WTC11 (cell line): ENCODE measurements at regions not wholly inside any gene's neighbourhood (a gene's known extent, or its start where the extent isn't known, plus 50 kb on each side); places are given as distances from the start of the nearest gene placed in this dataset.

Experiments used
- ATAC-seq: fragments of 200-7000 bp; cut with Tn5 transposase; 2 replicates; pipeline ENCODE4 v1.10.0; 2021; ENCODE audit warnings: mild to moderate bottlenecking, moderate library complexity
- CTCF ChIA-PET: fragments of 300-600 bp; sonication (Branson Sonifier 250); formaldehyde crosslinking; loops from one replicate; lab custom pipeline; 2021; ENCODE audit warnings: antibody characterized with exemption; lab: Charles Lee
- POLR2A ChIA-PET: fragments of 350-600 bp; sonication (Branson Sonifier 250); formaldehyde crosslinking; loops from one replicate; lab custom pipeline; 2021; ENCODE audit warnings: antibody characterized with exemption; lab: Charles Lee
- DNase-seq: peaks from one replicate; pipeline ENCODE4 v3.0.0; 2021; ENCODE audit warnings: low spot score
- H3K27ac Mint-ChIP-seq: 2 replicates; pipeline ENCODE4 v1.8.0; 2021; ENCODE audit warnings: mixed read lengths
- H3K27me3 Mint-ChIP-seq: 2 replicates; pipeline ENCODE4 v1.8.0; 2021; ENCODE audit warnings: low read depth, mild to moderate bottlenecking, moderate library complexity, mixed read lengths
- H3K36me3 Mint-ChIP-seq: 2 replicates; pipeline ENCODE4 v1.8.0; 2021; ENCODE audit warnings: mixed read lengths
- H3K4me1 Mint-ChIP-seq: 2 replicates; pipeline ENCODE4 v1.8.0; 2022; ENCODE audit warnings: mixed read lengths
- H3K4me3 Mint-ChIP-seq: 2 replicates; pipeline ENCODE4 v1.8.0; 2021; ENCODE audit warnings: mild to moderate bottlenecking, moderate library complexity, mixed read lengths
- H3K9me3 Mint-ChIP-seq: 2 replicates; pipeline ENCODE4 v1.8.0; 2021; ENCODE audit warnings: mixed read lengths
- ATF1 ChIP-seq: sonication (generic); formaldehyde crosslinking; IDR thresholded peaks from 2 replicates; pipeline ENCODE4 v1.8.1; 2023; ENCODE audit warnings: mild to moderate bottlenecking, moderate library complexity, missing genetic modification reagents
- CREM ChIP-seq: sonication (generic); formaldehyde crosslinking; IDR thresholded peaks from 2 replicates; pipeline ENCODE4 v1.8.1; 2022; ENCODE audit warnings: mild to moderate bottlenecking, missing genetic modification reagents, moderate library complexity
- FOXJ3 ChIP-seq: sonication (generic); formaldehyde crosslinking; IDR thresholded peaks from 2 replicates; pipeline ENCODE4 v1.9.0; 2021; ENCODE audit warnings: missing genetic modification reagents, mild to moderate bottlenecking, borderline replicate concordance
- GABPB1 ChIP-seq: sonication (generic); formaldehyde crosslinking; IDR thresholded peaks from 2 replicates; pipeline ENCODE4 v1.8.1; 2023; ENCODE audit warnings: mild to moderate bottlenecking, missing genetic modification reagents
- GRHL2 ChIP-seq: fragments of 250-450 bp; sonication (Bioruptor Pico); IDR thresholded peaks from 2 replicates; pipeline ENCODE4 v1.8.0; 2022; ENCODE audit warnings: mild to moderate bottlenecking, moderate library complexity; ENCODE audit not compliant: insufficient replicate concordance, severe bottlenecking
- GTF2I ChIP-seq: fragments of 250-450 bp; sonication (Bioruptor Pico); conservative IDR thresholded peaks from 2 replicates; pipeline ENCODE4 v1.4.0; 2021; ENCODE audit warnings: mild to moderate bottlenecking
- MYBL2 ChIP-seq: sonication (generic); formaldehyde crosslinking; IDR thresholded peaks from 2 replicates; pipeline ENCODE4 v1.8.1; 2023; ENCODE audit warnings: mild to moderate bottlenecking, moderate library complexity, missing genetic modification reagents
- NFATC4 ChIP-seq: fragments of 250-450 bp; sonication (Bioruptor Pico); IDR thresholded peaks from 2 replicates; pipeline ENCODE4 v1.9.0; 2021; ENCODE audit warnings: mild to moderate bottlenecking
- OVOL2 ChIP-seq: fragments of 250-450 bp; sonication (Bioruptor Pico); IDR thresholded peaks from 2 replicates; pipeline ENCODE4 v1.9.0; 2021; ENCODE audit warnings: mild to moderate bottlenecking, borderline replicate concordance
- PRRX2 ChIP-seq: fragments of 250-450 bp; sonication (Bioruptor Pico); IDR thresholded peaks from 2 replicates; pipeline ENCODE4 v1.8.0; 2021; ENCODE audit warnings: mild to moderate bottlenecking
- STAT6 ChIP-seq: sonication (generic); formaldehyde crosslinking; conservative IDR thresholded peaks from 2 replicates; pipeline ENCODE4 v1.8.1; 2023; ENCODE audit warnings: mild to moderate bottlenecking, low read depth, missing genetic modification reagents, moderate library complexity
- ZBTB21 ChIP-seq: sonication (generic); formaldehyde crosslinking; IDR thresholded peaks from 2 replicates; pipeline ENCODE4 v1.8.1; 2023; ENCODE audit warnings: mild to moderate bottlenecking, missing genetic modification reagents, borderline replicate concordance
- ZNF425 ChIP-seq: fragments of 250-450 bp; sonication (Bioruptor Pico); conservative IDR thresholded peaks from 2 replicates; pipeline ENCODE4 v1.9.0; 2021; ENCODE audit warnings: mild to moderate bottlenecking
- ZNF671 ChIP-seq: fragments of 250-450 bp; sonication (Bioruptor Pico); IDR thresholded peaks from 2 replicates; pipeline ENCODE4 v1.8.0; 2021; ENCODE audit warnings: mild to moderate bottlenecking
- ZSCAN18 ChIP-seq: fragments of 250-450 bp; sonication (Bioruptor Pico); IDR thresholded peaks from 2 replicates; pipeline ENCODE4 v2.1.2; 2022; ENCODE audit warnings: mild to moderate bottlenecking, moderate library complexity
- TF ChIP-seq, protein P1 (sequence below): sonication (generic); formaldehyde crosslinking; IDR thresholded peaks from 2 replicates; pipeline ENCODE4 v1.8.1; 2022; ENCODE audit warnings: mild to moderate bottlenecking, moderate library complexity, missing genetic modification reagents
- TF ChIP-seq, protein P2 (sequence below): sonication (generic); formaldehyde crosslinking; IDR thresholded peaks from 2 replicates; pipeline ENCODE4 v1.8.1; 2022; ENCODE audit warnings: low read depth, mild to moderate bottlenecking, moderate library complexity, missing genetic modification reagents, borderline replicate concordance
- TF ChIP-seq, protein P3 (sequence below): fragments of 250-450 bp; sonication (Bioruptor Pico); IDR thresholded peaks from 2 replicates; pipeline ENCODE4 v1.9.0; 2021; ENCODE audit warnings: mild to moderate bottlenecking
- TF ChIP-seq, protein P4 (sequence below): sonication (generic); formaldehyde crosslinking; IDR thresholded peaks from 2 replicates; pipeline ENCODE4 v1.8.1; 2023; ENCODE audit warnings: mild to moderate bottlenecking, missing genetic modification reagents, moderate library complexity

- TF ChIP-seq, protein P1, sequence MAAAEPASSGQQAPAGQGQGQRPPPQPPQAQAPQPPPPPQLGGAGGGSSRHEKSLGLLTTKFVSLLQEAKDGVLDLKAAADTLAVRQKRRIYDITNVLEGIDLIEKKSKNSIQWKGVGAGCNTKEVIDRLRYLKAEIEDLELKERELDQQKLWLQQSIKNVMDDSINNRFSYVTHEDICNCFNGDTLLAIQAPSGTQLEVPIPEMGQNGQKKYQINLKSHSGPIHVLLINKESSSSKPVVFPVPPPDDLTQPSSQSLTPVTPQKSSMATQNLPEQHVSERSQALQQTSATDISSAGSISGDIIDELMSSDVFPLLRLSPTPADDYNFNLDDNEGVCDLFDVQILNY (CRISPR knock-in tag) = no peak
- TF ChIP-seq ZSCAN18 (CRISPR knock-in tag) (no peak), STAT6 (no peak), NFATC4 (CRISPR knock-in tag) (no peak), ZNF671 (CRISPR knock-in tag) (no peak)
- TF ChIP-seq, all 79 proteins: peak for 0
Measured at GRCh38 chr2:217011576-217011975, 151.7 kb upstream of the TNP1 start (continued).

DNA sequence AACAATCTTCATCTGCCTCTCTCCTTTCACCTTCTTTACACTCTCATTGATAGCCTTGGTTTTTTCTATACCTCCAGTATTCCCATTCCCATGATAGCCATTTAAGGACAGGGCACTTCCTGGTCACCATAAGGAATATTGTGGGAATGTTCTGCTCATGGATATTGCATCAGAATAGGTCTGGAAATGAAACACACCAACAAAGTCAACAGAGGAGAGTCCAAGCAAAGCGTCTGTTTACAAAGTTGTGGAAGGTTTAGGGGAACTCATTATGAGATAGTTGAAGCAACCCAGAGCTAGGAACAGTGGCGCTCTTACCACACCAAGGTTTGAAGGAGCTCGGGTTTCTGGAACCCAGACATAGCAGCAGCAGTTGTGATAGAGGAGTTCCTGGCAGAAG lies 150.3 kb upstream of the TNP1 start:
- no peaks in the 10 kb centered on the region for H3K27me3 Mint-ChIP-seq
- H3K4me1 Mint-ChIP-seq = peaks cover 14% of the 10 kb centered on the region
- H3K36me3 Mint-ChIP-seq = no peaks in the 10 kb centered on the region
- no peak overlapping the region for H3K27ac Mint-ChIP-seq
- ChIA-PET POLR2A (no interaction called here), CTCF (no interaction called here)
- H3K9me3 Mint-ChIP-seq = no peaks in the 10 kb centered on the region
- H3K4me3 Mint-ChIP-seq = no peak overlapping the region
- DNase-seq (no peak), ATAC-seq (no peak)
- TF ChIP-seq ATF1 (CRISPR knock-in tag) (no peak), GABPB1 (peak; percentile 97)

DNA sequence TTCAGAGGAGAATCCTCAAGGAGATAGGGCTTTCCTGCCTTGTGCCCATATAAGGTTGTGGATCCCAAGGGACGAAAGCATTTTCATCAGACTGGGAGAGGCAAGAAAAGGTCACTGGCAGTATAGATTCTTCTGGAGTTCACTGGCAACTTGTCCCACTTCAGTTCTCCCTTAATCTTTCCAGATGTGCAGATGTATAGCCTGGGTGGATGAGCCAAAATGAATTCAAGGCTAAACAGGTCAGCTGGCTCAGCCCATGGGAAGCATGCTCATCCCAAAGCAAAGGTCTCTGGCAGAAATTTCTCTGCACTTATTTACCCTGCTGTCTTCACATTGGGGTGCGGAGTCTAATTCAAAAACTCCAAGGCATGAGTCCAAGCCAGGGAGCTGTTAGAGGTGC lies 148.9 kb upstream of the TNP1 start:
- ChIA-PET POLR2A (no interaction called here), CTCF (no interaction called here)
- no peaks in the 10 kb centered on the region for H3K36me3 Mint-ChIP-seq
- H3K9me3 Mint-ChIP-seq = peaks cover 3% of the 10 kb centered on the region; the same call in 1 of the 2 replicates
- TF ChIP-seq MYBL2 (CRISPR knock-in tag) (no peak), FOXJ3 (CRISPR knock-in tag) (no peak), CREM (no peak), ZNF425 (CRISPR knock-in tag) (no peak), ZNF671 (CRISPR knock-in tag) (no peak), OVOL2 (CRISPR knock-in tag) (no peak), GTF2I (no peak), ZBTB21 (no peak), GRHL2 (CRISPR knock-in tag) (no peak), PRRX2 (CRISPR knock-in tag) (no peak), STAT6 (no peak), ATF1 (CRISPR knock-in tag) (no peak)
- TF ChIP-seq, protein P2, sequence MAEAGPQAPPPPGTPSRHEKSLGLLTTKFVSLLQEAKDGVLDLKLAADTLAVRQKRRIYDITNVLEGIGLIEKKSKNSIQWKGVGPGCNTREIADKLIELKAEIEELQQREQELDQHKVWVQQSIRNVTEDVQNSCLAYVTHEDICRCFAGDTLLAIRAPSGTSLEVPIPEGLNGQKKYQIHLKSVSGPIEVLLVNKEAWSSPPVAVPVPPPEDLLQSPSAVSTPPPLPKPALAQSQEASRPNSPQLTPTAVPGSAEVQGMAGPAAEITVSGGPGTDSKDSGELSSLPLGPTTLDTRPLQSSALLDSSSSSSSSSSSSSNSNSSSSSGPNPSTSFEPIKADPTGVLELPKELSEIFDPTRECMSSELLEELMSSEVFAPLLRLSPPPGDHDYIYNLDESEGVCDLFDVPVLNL = no peak
- TF ChIP-seq, protein P3, sequence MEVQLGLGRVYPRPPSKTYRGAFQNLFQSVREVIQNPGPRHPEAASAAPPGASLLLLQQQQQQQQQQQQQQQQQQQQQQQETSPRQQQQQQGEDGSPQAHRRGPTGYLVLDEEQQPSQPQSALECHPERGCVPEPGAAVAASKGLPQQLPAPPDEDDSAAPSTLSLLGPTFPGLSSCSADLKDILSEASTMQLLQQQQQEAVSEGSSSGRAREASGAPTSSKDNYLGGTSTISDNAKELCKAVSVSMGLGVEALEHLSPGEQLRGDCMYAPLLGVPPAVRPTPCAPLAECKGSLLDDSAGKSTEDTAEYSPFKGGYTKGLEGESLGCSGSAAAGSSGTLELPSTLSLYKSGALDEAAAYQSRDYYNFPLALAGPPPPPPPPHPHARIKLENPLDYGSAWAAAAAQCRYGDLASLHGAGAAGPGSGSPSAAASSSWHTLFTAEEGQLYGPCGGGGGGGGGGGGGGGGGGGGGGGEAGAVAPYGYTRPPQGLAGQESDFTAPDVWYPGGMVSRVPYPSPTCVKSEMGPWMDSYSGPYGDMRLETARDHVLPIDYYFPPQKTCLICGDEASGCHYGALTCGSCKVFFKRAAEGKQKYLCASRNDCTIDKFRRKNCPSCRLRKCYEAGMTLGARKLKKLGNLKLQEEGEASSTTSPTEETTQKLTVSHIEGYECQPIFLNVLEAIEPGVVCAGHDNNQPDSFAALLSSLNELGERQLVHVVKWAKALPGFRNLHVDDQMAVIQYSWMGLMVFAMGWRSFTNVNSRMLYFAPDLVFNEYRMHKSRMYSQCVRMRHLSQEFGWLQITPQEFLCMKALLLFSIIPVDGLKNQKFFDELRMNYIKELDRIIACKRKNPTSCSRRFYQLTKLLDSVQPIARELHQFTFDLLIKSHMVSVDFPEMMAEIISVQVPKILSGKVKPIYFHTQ (CRISPR knock-in tag) = no peak
- TF ChIP-seq, protein P4, sequence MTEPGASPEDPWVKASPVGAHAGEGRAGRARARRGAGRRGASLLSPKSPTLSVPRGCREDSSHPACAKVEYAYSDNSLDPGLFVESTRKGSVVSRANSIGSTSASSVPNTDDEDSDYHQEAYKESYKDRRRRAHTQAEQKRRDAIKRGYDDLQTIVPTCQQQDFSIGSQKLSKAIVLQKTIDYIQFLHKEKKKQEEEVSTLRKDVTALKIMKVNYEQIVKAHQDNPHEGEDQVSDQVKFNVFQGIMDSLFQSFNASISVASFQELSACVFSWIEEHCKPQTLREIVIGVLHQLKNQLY = no peak
- H3K27me3 Mint-ChIP-seq = no peaks in the 10 kb centered on the region
- DNase-seq (no peak), ATAC-seq (no peak)
- H3K4me3 Mint-ChIP-seq = no peak overlapping the region
- H3K4me1 Mint-ChIP-seq = peaks cover under 1% of the 10 kb centered on the region
- no peak overlapping the region for H3K27ac Mint-ChIP-seq
